HEK293T (cell line): ENCODE measurements at regions not wholly inside any gene's neighbourhood (a gene's known extent, or its start where the extent isn't known, plus 50 kb on each side); places are given as distances from the start of the nearest gene placed in this dataset.

Source experiments
- ARNT ChIP-seq: fragments of 450-650 bp; IDR thresholded peaks from 2 replicates; pipeline ENCODE4 v1.6.1; 2017; ENCODE audit warnings: mild to moderate bottlenecking
- BHLHE40 ChIP-seq: fragments of 450-650 bp; IDR thresholded peaks from 2 replicates; pipeline ENCODE4 v1.6.1; 2016; ENCODE audit warnings: mild to moderate bottlenecking, moderate library complexity, borderline replicate concordance
- ELF4 ChIP-seq: fragments of 450-650 bp; IDR thresholded peaks from 2 replicates; pipeline ENCODE4 v1.6.1; 2017; ENCODE audit warnings: antibody characterized with exemption
- FOXK2 ChIP-seq: fragments of 450-650 bp; IDR thresholded peaks from 2 replicates; pipeline ENCODE4 v1.6.1; 2016; ENCODE audit warnings: mild to moderate bottlenecking
- HDGF ChIP-seq: fragments of 450-650 bp; IDR thresholded peaks from 2 replicates; pipeline ENCODE4 v1.6.1; 2017; ENCODE audit warnings: antibody characterized with exemption, borderline replicate concordance
- L3MBTL2 ChIP-seq: fragments of 450-650 bp; conservative IDR thresholded peaks from 2 replicates; pipeline ENCODE4 v1.6.1; 2016; ENCODE audit warnings: mild to moderate bottlenecking
- LEF1 ChIP-seq: fragments of 450-650 bp; IDR thresholded peaks from 2 replicates; pipeline ENCODE4 v1.6.1; 2017; ENCODE audit warnings: mild to moderate bottlenecking, borderline replicate concordance
- NFRKB ChIP-seq: fragments of 450-650 bp; IDR thresholded peaks from 2 replicates; pipeline ENCODE4 v1.6.1; 2016; ENCODE audit warnings: mild to moderate bottlenecking, moderate library complexity
- SP1 ChIP-seq: fragments of 450-650 bp; IDR thresholded peaks from 2 replicates; pipeline ENCODE4 v1.6.1; 2017
- TARDBP ChIP-seq: fragments of 450-650 bp; IDR thresholded peaks from 2 replicates; pipeline ENCODE4 v1.6.1; 2016
- ZNF384 ChIP-seq: fragments of 450-650 bp; IDR thresholded peaks from 2 replicates; pipeline ENCODE4 v1.6.1; 2016
- TF ChIP-seq, protein P1 (sequence below): fragments of 450-650 bp; IDR thresholded peaks from 2 replicates; pipeline ENCODE4 v1.6.1; 2016

DNA sequence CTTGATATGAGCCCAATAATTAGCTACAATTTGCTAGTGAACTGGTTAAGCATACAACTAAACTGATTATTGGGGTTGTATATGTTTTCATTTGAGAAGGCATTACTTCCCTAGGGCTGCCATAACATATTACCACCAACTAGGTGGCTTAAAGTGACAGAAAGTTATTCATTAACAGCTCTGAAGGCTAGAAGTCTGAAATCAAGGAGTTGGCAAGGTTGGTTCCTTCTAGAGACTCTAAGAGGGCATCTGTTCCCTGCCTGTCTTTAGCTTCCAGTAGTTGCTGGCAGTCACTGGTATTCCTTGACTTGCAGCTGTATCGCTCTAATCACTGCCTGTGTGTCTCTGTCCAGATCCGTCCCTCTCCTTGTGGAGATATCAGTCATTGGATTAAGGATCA, 86.3 kb downstream of the LHX9 start:
- TF ChIP-seq SP1 (no peak), FOXK2 (no peak), ZNF384 (no peak), ELF4 (no peak), HDGF (no peak), L3MBTL2 (no peak), ARNT (no peak), TARDBP (no peak), LEF1 (no peak), BHLHE40 (no peak), NFRKB (no peak)
- TF ChIP-seq, protein P1, sequence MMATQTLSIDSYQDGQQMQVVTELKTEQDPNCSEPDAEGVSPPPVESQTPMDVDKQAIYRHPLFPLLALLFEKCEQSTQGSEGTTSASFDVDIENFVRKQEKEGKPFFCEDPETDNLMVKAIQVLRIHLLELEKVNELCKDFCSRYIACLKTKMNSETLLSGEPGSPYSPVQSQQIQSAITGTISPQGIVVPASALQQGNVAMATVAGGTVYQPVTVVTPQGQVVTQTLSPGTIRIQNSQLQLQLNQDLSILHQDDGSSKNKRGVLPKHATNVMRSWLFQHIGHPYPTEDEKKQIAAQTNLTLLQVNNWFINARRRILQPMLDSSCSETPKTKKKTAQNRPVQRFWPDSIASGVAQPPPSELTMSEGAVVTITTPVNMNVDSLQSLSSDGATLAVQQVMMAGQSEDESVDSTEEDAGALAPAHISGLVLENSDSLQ = no peak
